ENCODE measurements at regions not wholly inside any gene's neighbourhood (a gene's known extent, or its start where the extent isn't known, plus 50 kb on each side); places are given as distances from the start of the nearest gene placed in this dataset.

DNA sequence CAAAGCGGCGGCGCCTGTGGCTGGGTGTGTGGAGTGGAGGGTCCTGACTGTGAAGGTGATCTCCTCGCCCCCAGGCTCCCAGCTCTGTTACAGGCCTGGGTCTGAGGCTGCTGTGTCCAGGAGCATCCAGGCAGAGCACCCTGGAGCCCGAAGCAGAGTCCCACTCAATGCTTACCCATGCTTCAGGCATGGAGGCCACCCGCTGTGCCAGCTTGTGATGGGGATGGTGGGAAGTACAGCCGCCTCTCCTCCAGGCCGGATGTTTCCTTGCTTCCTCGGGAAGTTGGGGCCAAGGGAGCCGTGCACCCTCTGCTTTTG lies 255.9 kb upstream of the IRX1 start:
- H3K4me3 Mint-ChIP-seq: no peak overlapping the region
- DNase-seq (ENCODE audit: low spot score) (no peak), ATAC-seq (no peak)
- TF ChIP-seq NANOG (IDR thresholded peaks at IDR 0.05; ENCODE audit: borderline replicate concordance): no peak
- TF ChIP-seq, protein P1, sequence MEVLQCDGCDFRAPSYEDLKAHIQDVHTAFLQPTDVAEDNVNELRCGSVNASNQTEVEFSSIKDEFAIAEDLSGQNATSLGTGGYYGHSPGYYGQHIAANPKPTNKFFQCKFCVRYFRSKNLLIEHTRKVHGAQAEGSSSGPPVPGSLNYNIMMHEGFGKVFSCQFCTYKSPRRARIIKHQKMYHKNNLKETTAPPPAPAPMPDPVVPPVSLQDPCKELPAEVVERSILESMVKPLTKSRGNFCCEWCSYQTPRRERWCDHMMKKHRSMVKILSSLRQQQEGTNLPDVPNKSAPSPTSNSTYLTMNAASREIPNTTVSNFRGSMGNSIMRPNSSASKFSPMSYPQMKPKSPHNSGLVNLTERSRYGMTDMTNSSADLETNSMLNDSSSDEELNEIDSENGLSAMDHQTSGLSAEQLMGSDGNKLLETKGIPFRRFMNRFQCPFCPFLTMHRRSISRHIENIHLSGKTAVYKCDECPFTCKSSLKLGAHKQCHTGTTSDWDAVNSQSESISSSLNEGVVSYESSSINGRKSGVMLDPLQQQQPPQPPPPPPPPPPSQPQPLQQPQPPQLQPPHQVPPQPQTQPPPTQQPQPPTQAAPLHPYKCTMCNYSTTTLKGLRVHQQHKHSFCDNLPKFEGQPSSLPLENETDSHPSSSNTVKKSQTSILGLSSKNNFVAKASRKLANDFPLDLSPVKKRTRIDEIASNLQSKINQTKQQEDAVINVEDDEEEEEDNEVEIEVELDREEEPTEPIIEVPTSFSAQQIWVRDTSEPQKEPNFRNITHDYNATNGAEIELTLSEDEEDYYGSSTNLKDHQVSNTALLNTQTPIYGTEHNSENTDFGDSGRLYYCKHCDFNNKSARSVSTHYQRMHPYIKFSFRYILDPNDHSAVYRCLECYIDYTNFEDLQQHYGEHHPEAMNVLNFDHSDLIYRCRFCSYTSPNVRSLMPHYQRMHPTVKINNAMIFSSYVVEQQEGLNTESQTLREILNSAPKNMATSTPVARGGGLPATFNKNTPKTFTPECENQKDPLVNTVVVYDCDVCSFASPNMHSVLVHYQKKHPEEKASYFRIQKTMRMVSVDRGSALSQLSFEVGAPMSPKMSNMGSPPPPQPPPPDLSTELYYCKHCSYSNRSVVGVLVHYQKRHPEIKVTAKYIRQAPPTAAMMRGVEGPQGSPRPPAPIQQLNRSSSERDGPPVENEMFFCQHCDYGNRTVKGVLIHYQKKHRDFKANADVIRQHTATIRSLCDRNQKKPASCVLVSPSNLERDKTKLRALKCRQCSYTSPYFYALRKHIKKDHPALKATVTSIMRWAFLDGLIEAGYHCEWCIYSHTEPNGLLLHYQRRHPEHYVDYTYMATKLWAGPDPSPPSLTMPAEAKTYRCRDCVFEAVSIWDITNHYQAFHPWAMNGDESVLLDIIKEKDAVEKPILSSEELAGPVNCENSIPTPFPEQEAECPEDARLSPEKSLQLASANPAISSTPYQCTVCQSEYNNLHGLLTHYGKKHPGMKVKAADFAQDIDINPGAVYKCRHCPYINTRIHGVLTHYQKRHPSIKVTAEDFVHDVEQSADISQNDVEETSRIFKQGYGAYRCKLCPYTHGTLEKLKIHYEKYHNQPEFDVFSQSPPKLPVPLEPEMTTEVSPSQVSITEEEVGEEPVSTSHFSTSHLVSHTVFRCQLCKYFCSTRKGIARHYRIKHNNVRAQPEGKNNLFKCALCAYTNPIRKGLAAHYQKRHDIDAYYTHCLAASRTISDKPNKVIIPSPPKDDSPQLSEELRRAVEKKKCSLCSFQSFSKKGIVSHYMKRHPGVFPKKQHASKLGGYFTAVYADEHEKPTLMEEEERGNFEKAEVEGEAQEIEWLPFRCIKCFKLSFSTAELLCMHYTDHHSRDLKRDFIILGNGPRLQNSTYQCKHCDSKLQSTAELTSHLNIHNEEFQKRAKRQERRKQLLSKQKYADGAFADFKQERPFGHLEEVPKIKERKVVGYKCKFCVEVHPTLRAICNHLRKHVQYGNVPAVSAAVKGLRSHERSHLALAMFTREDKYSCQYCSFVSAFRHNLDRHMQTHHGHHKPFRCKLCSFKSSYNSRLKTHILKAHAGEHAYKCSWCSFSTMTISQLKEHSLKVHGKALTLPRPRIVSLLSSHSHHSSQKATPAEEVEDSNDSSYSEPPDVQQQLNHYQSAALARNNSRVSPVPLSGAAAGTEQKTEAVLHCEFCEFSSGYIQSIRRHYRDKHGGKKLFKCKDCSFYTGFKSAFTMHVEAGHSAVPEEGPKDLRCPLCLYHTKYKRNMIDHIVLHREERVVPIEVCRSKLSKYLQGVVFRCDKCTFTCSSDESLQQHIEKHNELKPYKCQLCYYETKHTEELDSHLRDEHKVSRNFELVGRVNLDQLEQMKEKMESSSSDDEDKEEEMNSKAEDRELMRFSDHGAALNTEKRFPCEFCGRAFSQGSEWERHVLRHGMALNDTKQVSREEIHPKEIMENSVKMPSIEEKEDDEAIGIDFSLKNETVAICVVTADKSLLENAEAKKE (CRISPR knock-in tag; IDR thresholded peaks at IDR 0.05): no peak
- no peak for TF ChIP-seq EZH2 (IDR thresholded peaks at IDR 0.05; ENCODE audit: low read depth, unreplicated experiment)
- TF ChIP-seq ZNF331 (CRISPR knock-in tag; IDR thresholded peaks at IDR 0.05; ENCODE audit: low read depth): no peak
- TF ChIP-seq, protein P2, sequence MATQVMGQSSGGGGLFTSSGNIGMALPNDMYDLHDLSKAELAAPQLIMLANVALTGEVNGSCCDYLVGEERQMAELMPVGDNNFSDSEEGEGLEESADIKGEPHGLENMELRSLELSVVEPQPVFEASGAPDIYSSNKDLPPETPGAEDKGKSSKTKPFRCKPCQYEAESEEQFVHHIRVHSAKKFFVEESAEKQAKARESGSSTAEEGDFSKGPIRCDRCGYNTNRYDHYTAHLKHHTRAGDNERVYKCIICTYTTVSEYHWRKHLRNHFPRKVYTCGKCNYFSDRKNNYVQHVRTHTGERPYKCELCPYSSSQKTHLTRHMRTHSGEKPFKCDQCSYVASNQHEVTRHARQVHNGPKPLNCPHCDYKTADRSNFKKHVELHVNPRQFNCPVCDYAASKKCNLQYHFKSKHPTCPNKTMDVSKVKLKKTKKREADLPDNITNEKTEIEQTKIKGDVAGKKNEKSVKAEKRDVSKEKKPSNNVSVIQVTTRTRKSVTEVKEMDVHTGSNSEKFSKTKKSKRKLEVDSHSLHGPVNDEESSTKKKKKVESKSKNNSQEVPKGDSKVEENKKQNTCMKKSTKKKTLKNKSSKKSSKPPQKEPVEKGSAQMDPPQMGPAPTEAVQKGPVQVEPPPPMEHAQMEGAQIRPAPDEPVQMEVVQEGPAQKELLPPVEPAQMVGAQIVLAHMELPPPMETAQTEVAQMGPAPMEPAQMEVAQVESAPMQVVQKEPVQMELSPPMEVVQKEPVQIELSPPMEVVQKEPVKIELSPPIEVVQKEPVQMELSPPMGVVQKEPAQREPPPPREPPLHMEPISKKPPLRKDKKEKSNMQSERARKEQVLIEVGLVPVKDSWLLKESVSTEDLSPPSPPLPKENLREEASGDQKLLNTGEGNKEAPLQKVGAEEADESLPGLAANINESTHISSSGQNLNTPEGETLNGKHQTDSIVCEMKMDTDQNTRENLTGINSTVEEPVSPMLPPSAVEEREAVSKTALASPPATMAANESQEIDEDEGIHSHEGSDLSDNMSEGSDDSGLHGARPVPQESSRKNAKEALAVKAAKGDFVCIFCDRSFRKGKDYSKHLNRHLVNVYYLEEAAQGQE (IDR thresholded peaks at IDR 0.05; ENCODE audit: unreplicated experiment): no peak
- no peak for TF ChIP-seq JUNB (IDR thresholded peaks at IDR 0.05; ENCODE audit: unreplicated experiment)
- no peak for TF ChIP-seq POLR2AphosphoS5 (IDR thresholded peaks at IDR 0.05; ENCODE audit: low read depth)
- TF ChIP-seq CREB1 (CRISPR knock-in tag; IDR thresholded peaks at IDR 0.05; ENCODE audit: low read depth): no peak
- TF ChIP-seq STAT1 (IDR thresholded peaks at IDR 0.05; ENCODE audit: unreplicated experiment): no peak
- TF ChIP-seq, protein P3, sequence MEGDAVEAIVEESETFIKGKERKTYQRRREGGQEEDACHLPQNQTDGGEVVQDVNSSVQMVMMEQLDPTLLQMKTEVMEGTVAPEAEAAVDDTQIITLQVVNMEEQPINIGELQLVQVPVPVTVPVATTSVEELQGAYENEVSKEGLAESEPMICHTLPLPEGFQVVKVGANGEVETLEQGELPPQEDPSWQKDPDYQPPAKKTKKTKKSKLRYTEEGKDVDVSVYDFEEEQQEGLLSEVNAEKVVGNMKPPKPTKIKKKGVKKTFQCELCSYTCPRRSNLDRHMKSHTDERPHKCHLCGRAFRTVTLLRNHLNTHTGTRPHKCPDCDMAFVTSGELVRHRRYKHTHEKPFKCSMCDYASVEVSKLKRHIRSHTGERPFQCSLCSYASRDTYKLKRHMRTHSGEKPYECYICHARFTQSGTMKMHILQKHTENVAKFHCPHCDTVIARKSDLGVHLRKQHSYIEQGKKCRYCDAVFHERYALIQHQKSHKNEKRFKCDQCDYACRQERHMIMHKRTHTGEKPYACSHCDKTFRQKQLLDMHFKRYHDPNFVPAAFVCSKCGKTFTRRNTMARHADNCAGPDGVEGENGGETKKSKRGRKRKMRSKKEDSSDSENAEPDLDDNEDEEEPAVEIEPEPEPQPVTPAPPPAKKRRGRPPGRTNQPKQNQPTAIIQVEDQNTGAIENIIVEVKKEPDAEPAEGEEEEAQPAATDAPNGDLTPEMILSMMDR (conservative IDR thresholded peaks at IDR 0.05; ENCODE audit: low read depth in 2 of 2): no peak
- TF ChIP-seq ZNF114 (CRISPR knock-in tag; IDR thresholded peaks at IDR 0.05): no peak
- H3K9me2 ChIP-seq (ENCODE audit: insufficient read depth): no peaks in the 10 kb centered on the region
- H3K4me1 Mint-ChIP-seq: no peaks in the 10 kb centered on the region
- no peak overlapping the region for H2AFZ ChIP-seq
- no peak overlapping the region for H3K4me3 ChIP-seq
- H3K27me3 ChIP-seq (ENCODE audit: insufficient read depth): no peaks in the 10 kb centered on the region
- H3K27me3 Mint-ChIP-seq (ENCODE audit: insufficient read depth, low read depth, poor library complexity): peaks cover 4% of the 10 kb centered on the region
- no peak overlapping the region for H3K4me2 ChIP-seq
- H3K27ac Mint-ChIP-seq: no peak overlapping the region
- no peaks in the 10 kb centered on the region for H3K36me3 ChIP-seq (ENCODE audit: insufficient read depth)
- H3F3A ChIP-seq (replicated peaks; ENCODE audit: low read depth): no peaks in the 10 kb centered on the region
- no peak overlapping the region for H3K27ac ChIP-seq (ENCODE audit: low read depth)
- no peaks in the 10 kb centered on the region; the same call in 2 of the 3 replicates for H3K9me3 Mint-ChIP-seq
- no peaks in the 10 kb centered on the region for H4K20me1 ChIP-seq (replicated peaks; ENCODE audit: insufficient read depth)
- no peaks in the 10 kb centered on the region for H3K79me2 ChIP-seq (replicated peaks; ENCODE audit: insufficient read depth)
- no peaks in the 10 kb centered on the region for H3K4me1 ChIP-seq (ENCODE audit: insufficient read depth)
- H3K36me3 Mint-ChIP-seq (ENCODE audit: low read depth): no peaks in the 10 kb centered on the region
